H4 (cell line): ENCODE measurements at regions not wholly inside any gene's neighbourhood (a gene's known extent, or its start where the extent isn't known, plus 50 kb on each side); places are given as distances from the start of the nearest gene placed in this dataset.
"Not testable (repeated sequence)": the region's sequence is repeated elsewhere in the genome, so short reads cannot be mapped to it uniquely, and the experiment has no call there.

Experiments
- DNase-seq: peaks from one replicate; pipeline ENCODE4 v3.0.0-alpha.2; 2015; ENCODE audit warnings: low spot score

DNA sequence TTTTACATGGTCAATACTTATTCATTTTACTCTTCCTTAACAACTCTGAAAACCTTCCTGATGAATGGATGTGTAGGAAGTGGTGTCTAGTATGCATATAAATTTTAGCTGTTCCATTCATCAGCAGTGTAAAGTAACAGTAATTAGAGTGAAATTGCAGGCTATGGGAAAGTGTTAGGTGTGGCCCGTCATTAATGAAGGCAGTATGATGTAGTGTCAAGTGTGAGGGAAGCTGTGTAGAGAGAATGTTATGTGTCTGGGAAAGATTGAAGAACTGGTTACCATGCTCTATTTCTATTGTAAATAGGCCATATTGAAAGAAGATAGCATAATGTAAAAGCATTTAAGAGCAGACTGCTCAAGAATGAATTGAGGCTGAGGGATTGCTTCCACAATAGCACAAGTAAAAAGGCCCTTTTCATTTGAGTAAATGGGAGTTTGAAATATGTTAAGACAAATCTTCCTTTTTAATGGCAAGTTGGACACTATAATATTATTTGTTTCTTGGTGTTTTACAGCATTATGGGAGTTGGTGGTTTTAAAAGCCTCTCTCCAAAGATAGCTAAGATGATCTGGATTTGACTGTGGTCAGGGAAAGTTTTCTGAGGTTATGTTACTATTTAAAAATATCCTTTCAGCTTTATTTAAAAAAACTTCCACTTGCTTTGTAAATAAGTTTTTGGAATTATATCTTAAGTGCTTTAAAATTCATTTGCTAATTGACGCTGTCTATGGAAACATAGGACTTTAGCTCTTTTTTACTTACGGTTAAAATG is 401.0 kb upstream of the ZEB2 start:
- DNase-seq: no peak

DNA sequence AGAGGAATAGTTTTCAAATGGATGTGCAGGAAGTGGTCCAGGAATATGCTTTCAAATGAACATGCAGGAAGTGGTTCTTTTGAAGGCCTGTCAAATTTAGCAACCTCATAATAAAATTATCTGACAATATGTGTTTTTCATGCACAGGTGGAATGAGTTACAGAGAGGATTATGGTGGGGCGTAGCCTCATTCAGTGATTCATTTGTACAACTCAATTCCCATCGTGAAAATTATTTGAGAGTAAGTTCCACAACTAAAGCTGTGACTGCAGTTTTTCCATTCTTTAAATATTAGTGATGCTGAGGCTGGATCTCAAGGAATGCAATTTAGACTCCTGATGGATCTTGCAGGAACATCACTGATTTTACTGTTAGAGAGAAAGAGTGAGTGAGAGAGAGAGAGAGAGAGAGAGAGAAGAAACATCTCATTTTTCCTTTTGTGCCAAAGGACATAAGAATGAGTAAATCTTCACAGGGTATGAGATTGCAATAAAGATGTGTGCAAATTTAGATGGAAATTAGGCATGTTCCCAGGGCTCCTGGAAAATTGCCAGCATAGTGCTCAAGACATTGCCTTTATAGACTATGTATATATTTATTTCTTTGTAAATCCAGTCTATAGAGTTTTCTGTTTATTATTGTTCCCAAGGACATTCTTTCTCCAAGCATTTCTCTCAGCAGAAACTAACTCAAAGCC is 394.9 kb upstream of the ZEB2 start:
- DNase-seq: no peak

- DNase-seq: no peak
These were observed 394.2 kb upstream of the ZEB2 start for GRCh38 chr2:144914113-144914512.

GRCh38 chr2:144912206-144912605 is 392.3 kb upstream of the ZEB2 start:
- no peak for DNase-seq

- DNase-seq: no peak
These were observed 386.0 kb upstream of the ZEB2 start for GRCh38 chr2:144905956-144906355.

DNA sequence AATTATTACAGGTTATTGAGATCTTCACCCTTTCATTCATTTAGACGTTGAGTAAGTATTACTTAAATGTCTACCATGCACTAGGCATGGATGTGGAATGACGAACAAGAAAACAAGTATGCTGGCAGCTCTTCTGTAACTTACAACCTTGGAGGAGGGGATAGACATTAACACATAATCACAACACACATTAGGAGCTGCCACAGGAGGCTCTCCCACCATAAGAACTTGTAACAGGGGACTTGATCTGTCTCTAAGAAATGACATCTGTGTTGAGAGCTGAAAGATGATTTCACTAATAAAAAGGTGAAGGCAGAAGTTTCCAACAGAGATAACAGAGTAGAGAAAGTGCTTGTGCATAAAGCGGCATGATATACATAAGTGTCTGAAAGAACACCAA is 384.7 kb upstream of the ZEB2 start:
- no peak for DNase-seq

DNA sequence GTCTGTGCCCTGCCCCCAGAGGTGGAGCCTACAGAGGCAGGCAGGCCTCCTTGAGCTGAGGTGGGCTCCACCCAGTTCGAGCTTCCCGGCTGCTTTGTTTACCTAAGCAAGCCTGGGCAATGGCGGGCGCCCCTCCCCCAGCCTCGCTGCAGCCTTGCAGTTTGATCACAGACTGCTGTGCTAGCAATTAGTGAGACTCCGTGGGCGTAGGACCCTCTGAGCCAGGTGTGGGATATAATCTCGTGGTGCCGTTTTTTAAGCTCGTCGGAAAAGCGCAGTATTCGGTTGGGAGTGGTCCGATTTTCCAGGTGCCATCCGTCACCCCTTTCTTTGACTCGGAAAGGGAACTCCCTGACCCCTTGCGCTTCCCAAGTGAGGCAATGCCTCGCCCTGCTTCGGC is 383.1 kb upstream of the ZEB2 start:
- DNase-seq: not testable (repeated sequence)

GRCh38 chr2:144901386-144901785 is 381.5 kb upstream of the ZEB2 start:
- not testable (repeated sequence) for DNase-seq

GRCh38 chr2:144896341-144896740 is 376.4 kb upstream of the ZEB2 start:
- DNase-seq: no peak

DNA sequence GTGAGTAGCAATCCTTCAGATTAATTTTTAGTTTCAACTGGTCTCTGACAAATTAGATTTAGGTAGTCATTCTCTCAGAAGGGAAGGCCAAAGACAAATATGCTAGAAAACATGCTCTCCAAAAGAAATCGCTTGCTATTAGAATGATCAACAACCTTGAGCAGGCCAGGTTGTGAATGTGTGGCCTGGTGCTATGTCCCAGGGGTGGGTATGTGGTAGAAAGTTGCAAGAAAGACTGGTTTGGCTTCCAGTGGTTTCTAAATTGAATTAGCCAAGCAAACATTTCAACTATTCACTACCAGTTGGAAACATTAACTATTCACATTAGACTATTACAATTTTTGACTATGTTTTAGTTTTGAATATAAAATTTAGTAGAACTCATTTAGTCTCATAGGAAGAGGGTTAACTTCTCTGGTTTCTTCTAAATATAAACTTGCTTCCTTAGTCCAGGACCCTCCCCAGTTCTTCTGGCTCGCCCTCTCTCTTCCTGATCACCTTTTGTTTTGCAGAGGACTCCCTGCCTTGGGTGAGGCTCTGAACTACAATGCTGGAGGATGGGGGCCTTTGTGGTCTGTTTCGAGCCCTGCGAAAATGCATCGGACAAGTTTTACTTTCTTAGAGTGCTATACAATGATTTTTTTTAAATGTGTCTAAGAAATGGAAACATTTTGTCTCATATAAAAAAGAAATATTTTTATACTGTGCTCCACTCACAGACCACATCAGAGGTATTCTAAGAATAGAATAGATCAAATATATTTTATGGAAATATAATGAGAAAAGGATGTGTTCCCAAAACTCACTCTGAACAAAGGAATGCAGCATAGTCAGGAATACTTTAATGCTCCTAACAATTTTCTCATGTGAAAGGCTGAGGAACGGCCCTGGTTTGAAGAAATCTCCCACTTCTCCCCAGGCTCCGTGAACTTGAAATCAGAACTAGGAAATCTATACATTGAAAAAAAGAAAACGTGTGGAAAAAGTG is 375.0 kb upstream of the ZEB2 start:
- no peak for DNase-seq

- no peak for DNase-seq
These were observed 373.5 kb upstream of the ZEB2 start for GRCh38 chr2:144893464-144893863.

DNA sequence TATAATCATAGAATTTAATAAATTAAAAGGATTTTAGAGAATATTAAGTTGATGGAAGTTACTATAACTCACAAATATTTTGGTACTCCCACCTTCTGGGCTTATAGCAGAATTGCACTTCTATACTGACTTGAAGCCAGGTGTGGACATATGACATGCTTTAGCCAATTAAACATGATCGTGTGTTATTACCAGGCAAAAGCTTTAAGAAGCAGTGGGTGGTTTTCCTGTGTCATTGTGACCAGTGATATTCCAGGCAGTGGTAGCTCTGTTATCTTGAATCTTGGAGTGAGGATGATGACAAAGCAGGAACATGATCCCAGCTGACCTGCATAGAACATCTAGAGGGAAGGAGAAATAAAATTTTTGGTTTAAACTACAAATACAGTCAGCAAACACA is 370.9 kb upstream of the ZEB2 start:
- DNase-seq: peak; percentile 93

- DNase-seq: no peak
These were observed 369.4 kb upstream of the ZEB2 start for GRCh38 chr2:144889348-144889747.

DNA sequence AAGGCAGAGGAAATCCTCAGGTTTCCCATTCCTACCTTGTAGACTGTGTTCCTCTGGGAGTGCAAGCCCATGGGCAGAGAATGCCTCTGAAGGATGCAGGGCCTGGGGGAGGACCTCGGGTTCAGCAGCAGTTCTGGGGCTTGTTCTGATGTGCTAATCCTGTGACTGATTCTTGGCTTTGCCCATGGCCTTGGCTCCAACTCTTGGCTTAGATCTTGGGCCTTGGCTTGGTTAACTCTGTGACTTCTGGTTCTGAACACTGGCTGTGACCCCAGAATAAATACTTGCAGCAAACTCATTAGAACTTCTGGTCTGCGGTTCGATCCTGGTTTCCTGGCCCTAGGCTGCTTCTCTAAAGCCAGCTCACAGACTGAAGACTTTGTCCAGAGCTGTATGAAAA is 366.9 kb upstream of the ZEB2 start:
- DNase-seq: no peak

GRCh38 chr2:144877893-144878292 is 358.0 kb upstream of the ZEB2 start:
- no peak for DNase-seq

- no peak for DNase-seq
These were observed 356.1 kb upstream of the ZEB2 start for GRCh38 chr2:144876013-144876412.

DNA sequence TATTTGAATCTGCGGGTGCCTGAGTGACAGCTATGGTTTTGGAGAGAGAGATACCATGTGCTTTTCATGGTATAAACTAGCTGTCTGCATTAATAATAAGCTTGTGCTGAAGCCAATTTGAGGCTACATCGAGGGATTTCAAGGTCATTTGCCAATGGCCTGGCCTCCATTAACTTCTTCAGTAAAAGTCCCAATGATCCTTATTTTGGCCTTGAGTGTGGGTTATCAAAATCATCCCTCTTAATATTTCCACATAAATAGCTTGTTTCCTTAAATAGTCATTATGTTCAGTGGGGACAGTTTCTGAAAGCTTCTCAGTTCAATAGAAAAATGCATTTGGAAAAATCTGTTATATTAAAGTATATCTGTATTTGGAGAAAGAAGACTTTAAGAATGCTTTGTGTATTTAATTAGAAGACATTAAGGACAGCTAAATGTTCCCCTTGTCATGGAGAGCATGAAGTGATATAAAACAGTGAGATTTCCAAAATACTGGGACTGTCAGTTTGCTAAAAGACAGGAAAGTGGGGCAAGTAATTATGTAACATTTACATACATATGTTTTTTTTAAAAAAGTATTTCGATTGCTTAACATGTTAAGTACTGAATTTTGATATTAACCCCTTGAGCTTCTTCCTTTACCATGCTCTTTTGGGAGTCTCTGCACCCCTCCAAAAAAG is 355.5 kb upstream of the ZEB2 start:
- no peak for DNase-seq

DNA sequence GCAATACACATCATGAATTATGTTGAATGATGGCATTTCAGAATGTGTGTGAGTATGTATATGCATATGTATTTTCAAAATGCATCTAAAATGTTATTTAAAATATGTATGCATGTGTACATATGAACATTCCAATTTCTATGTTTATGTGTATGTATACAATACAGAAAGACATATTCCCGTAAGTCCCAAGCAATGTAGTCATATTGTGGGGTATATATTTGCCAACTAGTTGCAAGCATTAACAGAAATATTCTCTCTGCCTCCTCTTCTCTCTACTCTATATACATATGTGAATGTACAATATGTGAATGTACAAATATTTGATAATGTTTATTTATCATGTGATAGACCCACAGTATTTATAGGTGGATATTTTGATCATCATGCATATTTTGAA is 345.8 kb upstream of the ZEB2 start:
- no peak for DNase-seq

GRCh38 chr2:144859716-144860115 is 339.8 kb upstream of the ZEB2 start:
- DNase-seq: no peak

DNA sequence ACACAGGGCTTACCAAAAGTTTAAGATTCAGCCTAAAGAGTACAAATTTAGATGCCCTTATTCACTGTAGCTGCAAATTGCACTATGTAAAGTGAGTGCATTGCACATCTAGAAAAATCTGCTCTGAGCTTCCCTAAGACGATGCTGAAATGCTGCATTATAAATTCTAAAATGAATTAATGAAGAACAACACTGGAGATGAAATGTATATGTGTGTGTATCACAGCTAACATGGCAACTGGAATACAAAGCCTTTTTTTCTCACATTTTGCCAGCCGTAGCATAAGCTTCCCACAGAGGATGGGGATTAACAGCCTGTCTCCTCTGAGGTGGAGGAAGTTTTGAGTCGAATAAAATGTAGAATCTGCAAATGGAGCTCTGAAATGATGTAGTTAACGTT is 338.3 kb upstream of the ZEB2 start:
- DNase-seq: no peak

DNA sequence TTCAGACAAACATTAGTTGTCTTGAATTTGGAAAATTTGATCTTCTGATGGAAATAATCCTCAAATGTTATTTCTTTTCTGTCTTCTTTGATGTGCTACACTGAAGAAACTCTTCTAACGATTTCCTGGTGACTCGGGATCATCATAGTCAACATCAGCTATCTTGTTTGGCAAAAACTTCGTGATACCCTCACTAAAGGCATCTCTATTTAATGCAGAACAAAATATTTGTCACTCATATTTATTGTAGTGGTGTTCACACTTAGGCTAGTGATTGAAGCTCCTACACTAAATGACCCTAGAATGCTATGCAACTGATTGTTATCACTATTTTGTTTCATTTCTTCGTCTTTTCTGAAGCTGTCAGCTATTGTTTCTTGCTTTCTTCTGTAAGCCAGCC is 334.7 kb upstream of the ZEB2 start:
- no peak for DNase-seq

GRCh38 chr2:144849612-144850011 is 329.7 kb upstream of the ZEB2 start:
- no peak for DNase-seq
